ENCODE measurements at regions not wholly inside any gene's neighbourhood (a gene's known extent, or its start where the extent isn't known, plus 50 kb on each side); places are given as distances from the start of the nearest gene placed in this dataset.
A peak's percentile ranks its signal among the peaks of the same experiment; 100 is the strongest.
"Not testable (repeated sequence)": the region's sequence is repeated elsewhere in the genome, so short reads cannot be mapped to it uniquely, and the experiment has no call there.

GRCh38 chr6:68086199-68086598 is 548.9 kb upstream of the ADGRB3 start:
- Histone ChIP-seq H3K27ac (no peak overlapping the region), H3K4me3 (no peak overlapping the region)

GRCh38 chr6:68085599-68085998 is 549.5 kb upstream of the ADGRB3 start:
- not testable (repeated sequence) for H3K27ac ChIP-seq, H3K4me3 ChIP-seq

- H3K4me3 ChIP-seq = no peak overlapping the region
- no peak overlapping the region for H3K27ac ChIP-seq
These were observed 553.0 kb upstream of the ADGRB3 start for GRCh38 chr6:68082086-68082485.

- Histone ChIP-seq H3K27ac (no peak overlapping the region), H3K4me3 (no peak overlapping the region)
These were observed 555.0 kb upstream of the ADGRB3 start for GRCh38 chr6:68080074-68080473.

GRCh38 chr6:68077661-68078060 is 557.4 kb upstream of the ADGRB3 start:
- no peak overlapping the region for H3K27ac ChIP-seq
- H3K4me3 ChIP-seq = no peak overlapping the region

GRCh38 chr6:68071740-68072139 is 563.3 kb upstream of the ADGRB3 start:
- H3K4me3 ChIP-seq = no peak overlapping the region
- H3K27ac ChIP-seq = no peak overlapping the region

GRCh38 chr6:68069921-68070710 is 565.0 kb upstream of the ADGRB3 start:
- Histone ChIP-seq H3K27ac (no peak overlapping the region), H3K4me3 (no peak overlapping the region)

GRCh38 chr6:68059899-68060298 is 575.2 kb upstream of the ADGRB3 start:
- Histone ChIP-seq H3K4me3 (no peak overlapping the region), H3K27ac (no peak overlapping the region)

GRCh38 chr6:68059261-68059660 is 575.8 kb upstream of the ADGRB3 start:
- Histone ChIP-seq H3K4me3 (no peak overlapping the region), H3K27ac (no peak overlapping the region)

GRCh38 chr6:68056596-68056995 is 578.5 kb upstream of the ADGRB3 start:
- not testable (repeated sequence) for H3K4me3 ChIP-seq, H3K27ac ChIP-seq

GRCh38 chr6:68054756-68055155 is 580.3 kb upstream of the ADGRB3 start:
- Histone ChIP-seq H3K4me3 (no peak overlapping the region), H3K27ac (no peak overlapping the region)

GRCh38 chr6:68053805-68054373 is 581.2 kb upstream of the ADGRB3 start:
- Histone ChIP-seq H3K4me3 (no peak overlapping the region), H3K27ac (no peak overlapping the region)

GRCh38 chr6:68052234-68052633 is 582.8 kb upstream of the ADGRB3 start:
- H3K27ac ChIP-seq = no peak overlapping the region
- no peak overlapping the region for H3K4me3 ChIP-seq

- Histone ChIP-seq H3K4me3 (no peak overlapping the region), H3K27ac (no peak overlapping the region)
These were observed 585.5 kb upstream of the ADGRB3 start for GRCh38 chr6:68049562-68049961.

GRCh38 chr6:68046756-68047155 is 588.3 kb upstream of the ADGRB3 start:
- H3K27ac ChIP-seq = no peak overlapping the region
- H3K4me3 ChIP-seq = no peak overlapping the region

- Histone ChIP-seq H3K27ac (no peak overlapping the region), H3K4me3 (no peak overlapping the region)
These were observed 588.8 kb upstream of the ADGRB3 start for GRCh38 chr6:68046302-68046701.

GRCh38 chr6:68045193-68045592 is 589.9 kb upstream of the ADGRB3 start:
- Histone ChIP-seq H3K4me3 (no peak overlapping the region), H3K27ac (no peak overlapping the region)

GRCh38 chr6:68044264-68044663 is 590.8 kb upstream of the ADGRB3 start:
- no peak overlapping the region for H3K4me3 ChIP-seq
- H3K27ac ChIP-seq = no peak overlapping the region

- H3K4me3 ChIP-seq = no peak overlapping the region
- no peak overlapping the region for H3K27ac ChIP-seq
These were observed 592.0 kb upstream of the ADGRB3 start for GRCh38 chr6:68043122-68043398.

GRCh38 chr6:68042339-68043121 is 592.6 kb upstream of the ADGRB3 start:
- Histone ChIP-seq H3K4me3 (no peak overlapping the region), H3K27ac (no peak overlapping the region)

- peak overlapping the region in 1 of 7 experiments; percentile 7 for H3K4me3 ChIP-seq
- no peak overlapping the region for H3K27ac ChIP-seq
These were observed 594.3 kb upstream of the ADGRB3 start for GRCh38 chr6:68040780-68041179.
